IMR-90 (cell line): ENCODE measurements at regions not wholly inside any gene's neighbourhood (a gene's known extent, or its start where the extent isn't known, plus 50 kb on each side); places are given as distances from the start of the nearest gene placed in this dataset.

Source experiments
- ATAC-seq: fragments of 200-7000 bp; cut with Tn5 transposase; 2 replicates; pipeline ENCODE4 v1.9.1; 2020; ENCODE audit warnings: low read depth, mild to moderate bottlenecking, moderate library complexity
- BruUV-seq: library from RNA; stranded (reverse); fragments of 400-500 nt; replicated peaks from 2 replicates; lab custom pipeline; 2021; lab: Mats Ljungman, UMichigan
- CTCF ChIA-PET: fragments of 300-600 bp; formaldehyde crosslinking; extraction: SDS; loops from one replicate; lab custom pipeline; 2021; ENCODE audit warnings: antibody characterized with exemption; lab: Yijun Ruan, JAX
- POLR2A ChIA-PET: fragments of 300-600 bp; sonication (Branson Sonifier 250); formaldehyde crosslinking; loops from one replicate; lab custom pipeline; 2022; ENCODE audit warnings: antibody characterized with exemption; ENCODE audit not compliant: unreplicated experiment; lab: Charles Lee
- DNase-seq: peaks from one replicate; pipeline ENCODE4 v3.0.0; 2013
- H2AFZ ChIP-seq: replicated peaks from 2 replicates; pipeline ENCODE3; 2013; ENCODE audit warnings: low read length, mild to moderate bottlenecking; ENCODE audit not compliant: poor library complexity
- H2AK5ac ChIP-seq: 2 replicates; pipeline ENCODE4 v1.6.1; 2013; ENCODE audit warnings: low read depth, low read length, inconsistent platforms
- H2AK9ac ChIP-seq: replicated peaks from 2 replicates; pipeline ENCODE3; 2013; ENCODE audit warnings: mild to moderate bottlenecking, low read depth, low read length, moderate library complexity; ENCODE audit not compliant: poor library complexity
- H2BK120ac ChIP-seq: 2 replicates; pipeline ENCODE4 v1.6.1; 2013; ENCODE audit warnings: low read depth, low read length, inconsistent platforms
- H2BK15ac ChIP-seq: 3 replicates; pipeline ENCODE4 v1.6.1; 2013; ENCODE audit warnings: low read depth, low read length, inconsistent platforms
- H2BK20ac ChIP-seq: 2 replicates; pipeline ENCODE4 v1.6.1; 2013; ENCODE audit warnings: low read depth, mild to moderate bottlenecking, inconsistent platforms, low read length, moderate library complexity
- H2BK5ac ChIP-seq: 2 replicates; pipeline ENCODE4 v1.6.1; 2013; ENCODE audit warnings: mild to moderate bottlenecking, low read depth, low read length, inconsistent platforms; ENCODE audit not compliant: poor library complexity, severe bottlenecking
- H3K14ac ChIP-seq: replicated peaks from 2 replicates; pipeline ENCODE4 v1.6.1; 2013; ENCODE audit warnings: low read depth, low read length, inconsistent platforms
- H3K18ac ChIP-seq: 2 replicates; pipeline ENCODE4 v1.6.1; 2013; ENCODE audit warnings: low read depth, low read length, control low read depth
- H3K23ac ChIP-seq: 2 replicates; pipeline ENCODE4 v1.6.1; 2013; ENCODE audit warnings: low read depth, low read length, inconsistent platforms
- H3K27ac ChIP-seq: 2 replicates; pipeline ENCODE4 v1.5.1; 2013; ENCODE audit warnings: mild to moderate bottlenecking, control low read depth, low read length; ENCODE audit not compliant: insufficient read depth
- H3K27me3 ChIP-seq: 2 replicates; pipeline ENCODE4 v1.6.1; 2013; ENCODE audit warnings: low read length; ENCODE audit not compliant: control insufficient read depth, insufficient read depth
- H3K36me3 ChIP-seq: 2 replicates; pipeline ENCODE4 v1.6.1; 2013; ENCODE audit warnings: low read length, mixed read lengths; ENCODE audit not compliant: control insufficient read depth, insufficient read depth
- H3K4ac ChIP-seq: 2 replicates; pipeline ENCODE4 v1.6.1; 2013; ENCODE audit warnings: low read depth, low read length, inconsistent platforms
- H3K4me1 ChIP-seq: 2 replicates; pipeline ENCODE4 v1.6.1; 2013; ENCODE audit warnings: low read length, mixed read lengths; ENCODE audit not compliant: control insufficient read depth, insufficient read depth
- H3K4me2 ChIP-seq: 2 replicates; pipeline ENCODE4 v1.6.1; 2013; ENCODE audit warnings: low read depth, mild to moderate bottlenecking, control low read depth, low read length, moderate library complexity
- H3K4me3 ChIP-seq: 2 replicates; pipeline ENCODE4 v1.5.1; 2013; ENCODE audit warnings: low read depth, mild to moderate bottlenecking, control low read depth, low read length, moderate library complexity; ENCODE audit not compliant: insufficient read depth
- H3K56ac ChIP-seq: 2 replicates; pipeline ENCODE4 v1.6.1; 2013; ENCODE audit warnings: low read length, inconsistent platforms; ENCODE audit not compliant: insufficient read depth; ENCODE audit errors: extremely low read depth
- H3K79me1 ChIP-seq, 2 experiments: 2 replicates each; pipeline ENCODE4 v1.6.1; 2013; ENCODE audit warnings: low read length in 2 of 2, inconsistent platforms in 1 of 2, low read depth in 1 of 2
- H3K9ac ChIP-seq: 2 replicates; pipeline ENCODE4 v1.6.1; 2013; ENCODE audit warnings: low read depth, low read length, control low read depth
- H3K9me1 ChIP-seq: 2 replicates; pipeline ENCODE4 v1.6.1; 2013; ENCODE audit warnings: low read length, inconsistent platforms; ENCODE audit not compliant: insufficient read depth
- H3K9me3 ChIP-seq: 2 replicates; pipeline ENCODE4 v1.6.1; 2013; ENCODE audit warnings: low read length; ENCODE audit not compliant: control insufficient read depth, insufficient read depth
- H4K20me1 ChIP-seq: 2 replicates; pipeline ENCODE4 v1.6.1; 2013; ENCODE audit warnings: low read length, inconsistent platforms; ENCODE audit not compliant: insufficient read depth
- H4K5ac ChIP-seq: 2 replicates; pipeline ENCODE4 v1.6.1; 2013; ENCODE audit warnings: mild to moderate bottlenecking, low read depth, low read length, control low read depth
- H4K8ac ChIP-seq, 2 experiments: 2 replicates each; pipeline ENCODE4 v1.6.1; 2013; ENCODE audit warnings: low read depth in 2 of 2, low read length in 2 of 2, control low read depth in 1 of 2, inconsistent platforms in 1 of 2
- H4K91ac ChIP-seq: 2 replicates; pipeline ENCODE4 v1.6.1; 2013; ENCODE audit warnings: low read depth, low read length, inconsistent platforms; ENCODE audit not compliant: insufficient read depth
- CEBPB ChIP-seq: IDR thresholded peaks from 2 replicates; pipeline ENCODE4 v1.6.1; 2012; ENCODE audit warnings: low read depth, low read length, improper control_type of control experiment
- CHD1 ChIP-seq: IDR thresholded peaks from 2 replicates; pipeline ENCODE4 v1.6.1; 2012; ENCODE audit warnings: low read depth, low read length, improper control_type of control experiment
- MAFK ChIP-seq: IDR thresholded peaks from 2 replicates; pipeline ENCODE4 v1.6.1; 2012; ENCODE audit warnings: low read depth, low read length, improper control_type of control experiment
- WGBS, 2 experiments: methylation state at CpG; one replicate each; pipeline versions ENCODE4 v1.1.5 to v1.1.7; 2013; ENCODE audit warnings: missing lambda C conversion rate in 2 of 2; ENCODE audit not compliant: insufficient read length in 1 of 2; ENCODE audit errors: extremely low coverage in 2 of 2; 5-methylcytosine and 5-hydroxymethylcytosine counted together
- dilution Hi-C: fragments of 300-500 bp; cut with HindIII; formaldehyde crosslinking; loops from one replicate; pipeline ENCODE4 v1.14.3; 2018; ENCODE audit warnings: low sequenced_read_pairs; ENCODE audit not compliant: unreplicated experiment
- in situ Hi-C: fragments of 300-500 bp; cut with MboI; formaldehyde crosslinking; loops from 3 replicates; pipeline ENCODE4 v1.14.3; 2019; ENCODE audit warnings: low sequenced_read_pairs, inconsistent platforms, mixed read lengths
- intact Hi-C: fragments of 100-400 bp; cut with micrococcal nuclease; formaldehyde crosslinking; loops from 2 replicates; pipeline ENCODE4 v1.10.0; 2022
- TF ChIP-seq, protein P1 (sequence below): fragments of 150-350 bp; IDR thresholded peaks from 2 replicates; pipeline ENCODE4 v1.6.1; 2017; ENCODE audit warnings: mild to moderate bottlenecking, antibody characterized with exemption, low read length, low read depth
- TF ChIP-seq, protein P2 (sequence below): conservative IDR thresholded peaks from 2 replicates; pipeline ENCODE4 v1.5.1; 2012; ENCODE audit warnings: mild to moderate bottlenecking, low read depth, low read length, improper control_type of control experiment

DNA sequence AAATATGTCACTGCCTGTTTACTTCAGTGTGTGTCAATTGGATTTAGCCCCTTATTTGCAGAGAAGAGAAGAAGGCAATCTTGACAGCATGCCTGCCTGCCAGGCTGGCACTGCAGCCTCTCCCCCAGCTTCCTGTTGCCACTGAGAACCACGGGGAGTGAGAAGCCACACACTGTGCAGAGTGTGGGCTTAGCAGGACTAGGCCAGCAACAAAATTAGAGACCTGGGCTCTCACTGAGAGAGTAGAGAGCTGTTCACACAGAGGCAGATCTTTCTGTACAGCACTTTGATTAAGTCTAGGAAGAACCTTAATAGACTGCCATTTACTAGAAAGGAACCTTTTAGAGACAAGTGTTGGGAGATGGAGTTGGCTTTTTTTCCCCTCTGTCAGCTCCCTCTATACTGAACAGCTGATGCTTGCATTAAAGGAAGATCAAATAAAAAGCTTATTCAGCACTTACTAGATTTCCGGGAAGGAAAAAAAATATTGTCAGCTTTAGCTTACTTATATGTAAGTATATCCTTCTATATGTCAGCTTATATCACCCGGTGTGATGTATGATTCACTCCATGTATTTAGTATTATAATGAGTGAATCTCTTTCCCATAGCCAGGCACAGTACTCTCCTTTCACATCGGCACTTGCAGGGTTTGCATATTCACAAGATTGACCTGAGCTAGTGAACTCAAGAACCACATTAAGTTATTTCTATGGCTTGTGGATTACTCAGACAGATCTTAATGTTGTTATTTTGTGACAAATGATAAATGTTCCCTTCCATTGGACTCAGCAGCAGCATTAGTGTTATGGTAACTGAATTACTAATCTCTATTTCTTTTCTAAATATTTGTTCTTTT lies 851.0 kb upstream of the EPHA7 start:
- Histone ChIP-seq H2AFZ (no peak overlapping the region), H2BK5ac (no peak overlapping the region), H4K8ac (no peak overlapping the region), H2AK5ac (no peak overlapping the region), H3K9ac (no peak overlapping the region), H4K91ac (no peak overlapping the region), H2AK9ac (no peak overlapping the region), H3K36me3 (no peaks in the 10 kb centered on the region), H3K23ac (no peak overlapping the region), H3K4me2 (no peak overlapping the region), H2BK20ac (no peak overlapping the region), H3K14ac (no peak overlapping the region), H3K4me1 (no peaks in the 10 kb centered on the region), H3K79me1 (no peaks in the 10 kb centered on the region), H3K4ac (no peak overlapping the region), H2BK15ac (no peak overlapping the region), H2BK120ac (no peak overlapping the region), H3K56ac (no peak overlapping the region), H3K18ac (no peak overlapping the region), H3K27ac (no peak overlapping the region), H3K27me3 (no peaks in the 10 kb centered on the region), H4K5ac (no peak overlapping the region), H3K9me1 (no peaks in the 10 kb centered on the region), H3K4me3 (no peak overlapping the region), H4K20me1 (no peaks in the 10 kb centered on the region), H3K9me3 (peaks cover 4% of the 10 kb centered on the region; the same call in 1 of the 2 replicates)
- TF ChIP-seq CHD1 (no peak), MAFK (peak; percentile 75), CEBPB (no peak)
- TF ChIP-seq, protein P1, sequence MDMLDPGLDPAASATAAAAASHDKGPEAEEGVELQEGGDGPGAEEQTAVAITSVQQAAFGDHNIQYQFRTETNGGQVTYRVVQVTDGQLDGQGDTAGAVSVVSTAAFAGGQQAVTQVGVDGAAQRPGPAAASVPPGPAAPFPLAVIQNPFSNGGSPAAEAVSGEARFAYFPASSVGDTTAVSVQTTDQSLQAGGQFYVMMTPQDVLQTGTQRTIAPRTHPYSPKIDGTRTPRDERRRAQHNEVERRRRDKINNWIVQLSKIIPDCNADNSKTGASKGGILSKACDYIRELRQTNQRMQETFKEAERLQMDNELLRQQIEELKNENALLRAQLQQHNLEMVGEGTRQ, result no peak
- TF ChIP-seq, protein P2, sequence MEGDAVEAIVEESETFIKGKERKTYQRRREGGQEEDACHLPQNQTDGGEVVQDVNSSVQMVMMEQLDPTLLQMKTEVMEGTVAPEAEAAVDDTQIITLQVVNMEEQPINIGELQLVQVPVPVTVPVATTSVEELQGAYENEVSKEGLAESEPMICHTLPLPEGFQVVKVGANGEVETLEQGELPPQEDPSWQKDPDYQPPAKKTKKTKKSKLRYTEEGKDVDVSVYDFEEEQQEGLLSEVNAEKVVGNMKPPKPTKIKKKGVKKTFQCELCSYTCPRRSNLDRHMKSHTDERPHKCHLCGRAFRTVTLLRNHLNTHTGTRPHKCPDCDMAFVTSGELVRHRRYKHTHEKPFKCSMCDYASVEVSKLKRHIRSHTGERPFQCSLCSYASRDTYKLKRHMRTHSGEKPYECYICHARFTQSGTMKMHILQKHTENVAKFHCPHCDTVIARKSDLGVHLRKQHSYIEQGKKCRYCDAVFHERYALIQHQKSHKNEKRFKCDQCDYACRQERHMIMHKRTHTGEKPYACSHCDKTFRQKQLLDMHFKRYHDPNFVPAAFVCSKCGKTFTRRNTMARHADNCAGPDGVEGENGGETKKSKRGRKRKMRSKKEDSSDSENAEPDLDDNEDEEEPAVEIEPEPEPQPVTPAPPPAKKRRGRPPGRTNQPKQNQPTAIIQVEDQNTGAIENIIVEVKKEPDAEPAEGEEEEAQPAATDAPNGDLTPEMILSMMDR, result no peak
- WGBS, 2 experiments, result no CpG with 5 or more reads among the region's 4 CpGs
- dilution Hi-C loops, result no loop called here
- ChIA-PET CTCF (no interaction called here), POLR2A (no interaction called here)
- in situ Hi-C loops, result no loop called here
- BruUV-seq, result no TSS peak
- no peak for ATAC-seq
- intact Hi-C loops, result no loop called here
- no peak for DNase-seq
